ENCODE measurements at regions not wholly inside any gene's neighbourhood (a gene's known extent, or its start where the extent isn't known, plus 50 kb on each side); places are given as distances from the start of the nearest gene placed in this dataset.
"Not testable (repeated sequence)": the region's sequence is repeated elsewhere in the genome, so short reads cannot be mapped to it uniquely, and the experiment has no call there.

DNA sequence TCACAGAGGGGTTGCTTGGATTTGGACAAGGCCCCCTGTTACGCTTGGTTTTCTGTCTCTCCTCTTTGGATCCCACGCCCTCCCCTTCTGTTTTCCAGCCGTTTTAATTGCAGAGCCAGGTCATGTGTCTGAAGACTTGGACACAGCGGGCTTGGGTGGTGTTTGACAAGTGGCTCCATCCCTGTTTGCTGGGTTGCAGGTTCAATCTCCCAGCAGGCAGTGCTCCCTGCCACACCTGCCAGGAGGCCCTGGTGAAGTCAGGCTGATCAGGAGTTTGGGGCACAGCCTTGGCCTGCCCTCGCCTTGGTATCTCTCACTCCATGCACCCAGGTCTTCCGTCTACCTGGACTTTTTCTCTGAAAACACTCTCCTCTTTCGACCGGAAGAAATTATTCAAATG, 59.0 kb downstream of the PLXNA1 start:
- H3K4me3 Mint-ChIP-seq = no peak overlapping the region
- H3K36me3 Mint-ChIP-seq = no peaks in the 10 kb centered on the region
- H3K27ac Mint-ChIP-seq = no peak overlapping the region
- no peaks in the 10 kb centered on the region for H3K4me1 Mint-ChIP-seq
- ATAC-seq = no peak
- H3K9me3 Mint-ChIP-seq = no peaks in the 10 kb centered on the region
- H3K27me3 Mint-ChIP-seq = peaks cover 37% of the 10 kb centered on the region

DNA sequence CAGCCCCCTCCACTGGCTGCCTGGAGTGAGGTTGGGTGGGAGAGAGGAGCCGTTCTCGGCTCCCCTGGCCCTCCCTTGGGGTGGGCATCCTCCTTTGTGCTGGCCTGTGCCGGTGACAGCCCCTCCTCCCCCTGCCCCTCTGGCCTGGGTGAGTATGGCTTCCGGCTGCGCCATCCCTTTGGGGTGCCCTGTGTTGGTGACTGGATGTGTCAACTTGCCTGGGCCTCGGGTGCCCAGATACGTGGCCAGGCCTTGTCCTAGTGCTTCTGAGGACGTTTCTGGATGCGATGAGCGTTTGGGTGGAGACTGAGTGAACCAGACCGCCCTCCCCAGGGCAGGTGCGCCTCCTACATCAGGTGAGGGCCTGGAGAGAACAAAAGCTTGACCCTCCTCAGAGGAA, 59.7 kb downstream of the PLXNA1 start:
- no peaks in the 10 kb centered on the region for H3K9me3 Mint-ChIP-seq
- H3K36me3 Mint-ChIP-seq = no peaks in the 10 kb centered on the region
- no peak overlapping the region for H3K4me3 Mint-ChIP-seq
- no peaks in the 10 kb centered on the region for H3K4me1 Mint-ChIP-seq
- H3K27me3 Mint-ChIP-seq = peaks cover 37% of the 10 kb centered on the region
- no peak for ATAC-seq
- no peak overlapping the region for H3K27ac Mint-ChIP-seq

DNA sequence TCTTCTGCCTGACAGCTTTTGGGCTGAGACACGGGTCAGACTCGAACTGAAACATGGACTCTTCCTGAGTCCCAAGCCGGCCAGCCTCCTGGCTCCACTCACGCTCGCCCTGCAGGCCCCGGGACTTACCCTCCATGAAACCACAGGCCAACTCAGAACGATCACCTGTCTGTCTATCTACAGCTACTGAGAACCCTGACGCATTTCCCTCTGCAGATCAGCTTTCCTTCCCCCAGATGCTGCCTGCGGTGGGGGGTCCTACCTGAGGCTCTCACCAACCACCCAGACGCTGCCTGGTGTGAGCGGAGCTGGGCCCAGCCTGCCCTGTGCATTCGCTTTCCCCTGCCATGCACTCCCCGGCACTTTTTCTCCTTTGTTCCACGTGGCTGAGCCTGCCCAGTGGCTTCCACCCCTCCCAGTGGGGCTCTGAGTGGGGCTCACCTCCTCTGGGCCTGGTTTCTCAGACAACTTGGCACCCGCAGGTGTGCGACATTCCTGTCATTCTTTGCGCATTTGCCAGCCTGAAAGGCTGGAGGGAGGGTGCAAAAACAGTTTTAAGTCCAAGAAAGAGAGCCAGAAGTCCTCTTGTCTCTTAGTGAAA, 60.2 kb downstream of the PLXNA1 start:
- H3K9me3 Mint-ChIP-seq = peaks cover 2% of the 10 kb centered on the region
- no peaks in the 10 kb centered on the region for H3K4me1 Mint-ChIP-seq
- H3K36me3 Mint-ChIP-seq = no peaks in the 10 kb centered on the region
- no peak for ATAC-seq
- no peak overlapping the region for H3K4me3 Mint-ChIP-seq
- no peak overlapping the region for H3K27ac Mint-ChIP-seq
- H3K27me3 Mint-ChIP-seq = peaks cover 42% of the 10 kb centered on the region

DNA sequence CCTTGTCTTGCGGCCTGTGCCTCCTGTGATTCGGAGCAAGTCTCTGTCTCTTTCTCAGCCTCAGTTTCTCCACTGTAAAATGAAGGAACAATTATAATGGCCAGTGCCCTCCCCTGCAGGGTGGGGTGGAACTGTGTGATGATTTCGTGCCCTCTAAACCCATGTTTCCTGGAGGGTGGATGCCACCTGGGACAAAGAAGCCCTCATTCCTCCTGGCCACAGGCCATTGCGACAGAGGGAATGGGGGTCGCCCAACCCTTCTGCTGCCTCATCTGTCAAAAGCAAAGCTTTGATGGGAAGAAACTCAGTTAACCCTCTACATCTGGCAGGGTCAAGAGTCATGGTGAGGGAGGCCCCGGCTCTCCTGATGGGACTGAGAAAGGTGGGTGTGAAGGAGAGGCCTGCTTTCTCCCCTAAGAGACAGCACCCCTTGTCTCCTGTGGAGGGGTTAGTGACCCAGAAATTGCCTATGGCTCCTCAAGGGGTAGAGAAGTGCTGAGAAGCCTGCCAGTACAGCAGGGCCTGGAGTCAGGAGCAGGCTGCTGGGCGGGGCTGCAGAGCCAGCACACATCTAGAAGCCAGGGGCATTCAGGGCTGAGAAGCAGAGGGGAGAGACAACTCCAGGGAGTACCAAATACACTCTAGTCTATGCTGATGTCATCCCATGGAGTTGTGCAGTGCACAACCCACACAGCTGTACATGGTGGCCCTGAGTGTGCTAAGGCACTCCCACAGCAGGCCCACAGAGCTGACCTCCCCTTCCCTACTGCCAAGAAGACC, 61.0 kb downstream of the PLXNA1 start:
- Mint-ChIP-seq H3K4me3 (no peak overlapping the region), H3K27ac (no peak overlapping the region), H3K4me1 (no peaks in the 10 kb centered on the region), H3K9me3 (peaks cover 6% of the 10 kb centered on the region), H3K27me3 (peaks cover 45% of the 10 kb centered on the region), H3K36me3 (peaks cover 2% of the 10 kb centered on the region)
- ATAC-seq = no peak

DNA sequence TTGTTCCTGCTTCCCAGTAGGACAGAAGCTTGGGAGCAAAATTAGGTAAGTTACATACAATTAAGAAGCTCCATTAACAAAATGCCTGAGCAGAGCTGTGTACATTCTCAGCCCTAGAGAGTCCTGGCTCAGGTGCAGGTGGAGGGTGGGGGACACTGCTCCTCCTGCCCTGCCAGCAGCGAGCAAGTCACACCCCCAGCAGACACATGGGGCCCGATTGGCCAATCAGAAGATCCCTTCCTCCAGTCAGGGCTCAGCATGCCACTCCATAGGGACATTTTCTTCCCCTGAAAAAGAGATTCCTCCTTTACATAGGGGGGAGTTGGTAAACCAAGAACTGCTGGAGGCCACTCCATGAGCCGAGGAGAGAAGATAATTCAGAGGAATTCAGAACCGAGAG, 62.1 kb downstream of the PLXNA1 start:
- no peak overlapping the region for H3K4me3 Mint-ChIP-seq
- H3K9me3 Mint-ChIP-seq = peaks cover 14% of the 10 kb centered on the region
- H3K27ac Mint-ChIP-seq = no peak overlapping the region
- ATAC-seq = no peak
- no peaks in the 10 kb centered on the region for H3K4me1 Mint-ChIP-seq
- H3K36me3 Mint-ChIP-seq = peaks cover 6% of the 10 kb centered on the region
- peaks cover 51% of the 10 kb centered on the region for H3K27me3 Mint-ChIP-seq

DNA sequence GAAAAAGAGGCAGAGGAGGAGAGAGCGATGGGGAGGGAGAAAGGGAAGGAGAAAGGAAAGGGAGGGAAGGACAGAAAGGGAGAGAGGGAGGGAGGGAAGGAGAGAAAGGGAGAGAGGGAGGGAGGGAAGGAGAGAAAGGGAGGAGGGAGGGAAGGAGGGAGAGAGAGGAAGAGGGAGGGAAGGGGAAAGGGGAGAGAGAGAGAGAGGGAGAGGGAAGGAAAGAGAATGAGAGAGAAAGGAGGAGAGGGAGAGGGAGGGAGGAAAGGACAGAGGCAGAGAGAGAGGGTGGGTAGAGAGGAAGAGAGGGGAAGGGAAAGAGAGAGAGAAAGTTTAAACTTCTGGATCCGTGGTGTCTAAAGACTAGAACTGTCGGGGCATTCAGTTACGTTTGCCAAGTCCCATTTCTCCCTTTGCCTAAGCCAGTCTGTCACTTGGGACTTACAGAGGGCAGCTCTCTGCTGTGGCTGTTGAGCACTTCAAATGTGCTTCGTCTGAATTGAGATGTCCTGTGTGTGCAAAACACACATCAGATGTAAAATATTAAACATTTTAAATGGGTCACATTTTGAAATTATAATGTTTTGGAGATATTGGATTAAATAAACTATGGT, 62.6 kb downstream of the PLXNA1 start:
- Mint-ChIP-seq H3K36me3 (peaks cover 6% of the 10 kb centered on the region), H3K4me3 (no peak overlapping the region), H3K27ac (no peak overlapping the region), H3K27me3 (peaks cover 55% of the 10 kb centered on the region), H3K4me1 (no peaks in the 10 kb centered on the region), H3K9me3 (peaks cover 16% of the 10 kb centered on the region)
- ATAC-seq = no peak

DNA sequence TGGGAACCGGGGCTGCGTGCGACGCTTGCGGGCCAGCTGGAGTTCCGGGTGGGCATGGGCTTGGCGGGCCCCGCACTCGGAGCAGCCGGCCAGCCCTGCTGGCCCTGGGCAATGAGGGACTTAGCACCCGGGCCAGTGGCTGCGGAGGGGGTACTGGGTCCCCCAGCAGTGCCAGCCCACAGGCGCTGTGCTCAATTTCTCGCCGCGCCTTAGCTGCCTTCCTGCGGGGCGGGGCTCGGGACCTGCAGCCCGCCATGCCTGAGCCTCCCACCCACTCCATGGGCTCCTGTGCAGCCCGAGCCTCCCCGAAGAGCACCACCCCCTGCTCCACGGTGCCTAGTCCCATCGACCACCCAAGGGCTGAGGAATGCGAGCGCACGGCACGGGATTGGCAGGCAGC, 63.8 kb downstream of the PLXNA1 start:
- Mint-ChIP-seq H3K9me3 (peaks cover 16% of the 10 kb centered on the region), H3K27me3 (peaks cover 62% of the 10 kb centered on the region)
- H3K36me3 Mint-ChIP-seq, H3K4me3 Mint-ChIP-seq, ATAC-seq, H3K4me1 Mint-ChIP-seq, H3K27ac Mint-ChIP-seq: not testable (repeated sequence)

DNA sequence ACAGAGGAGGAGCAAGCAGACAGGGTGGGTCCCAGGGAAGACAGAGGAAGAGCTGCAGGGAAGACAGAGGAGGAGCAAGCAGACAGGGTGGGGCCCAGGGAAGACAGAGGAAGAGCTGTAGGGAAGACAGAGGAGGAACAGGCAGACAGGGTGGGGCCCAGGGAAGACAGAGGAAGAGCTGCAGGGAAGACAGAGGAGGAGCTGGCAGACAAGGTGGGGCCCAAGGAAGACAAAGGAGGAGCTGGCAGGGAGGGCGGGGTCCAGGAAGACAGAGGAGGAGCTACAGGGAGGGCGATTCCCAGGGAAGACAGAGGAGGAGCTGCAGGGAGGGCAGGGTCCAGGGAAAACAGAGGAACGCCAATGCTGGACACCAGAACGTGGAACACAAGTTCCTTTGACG, 66.5 kb downstream of the PLXNA1 start:
- Mint-ChIP-seq H3K27ac (no peak overlapping the region), H3K27me3 (peaks cover 55% of the 10 kb centered on the region), H3K36me3 (peaks cover 6% of the 10 kb centered on the region), H3K9me3 (peaks cover 16% of the 10 kb centered on the region), H3K4me1 (no peaks in the 10 kb centered on the region), H3K4me3 (no peak overlapping the region)
- no peak for ATAC-seq

DNA sequence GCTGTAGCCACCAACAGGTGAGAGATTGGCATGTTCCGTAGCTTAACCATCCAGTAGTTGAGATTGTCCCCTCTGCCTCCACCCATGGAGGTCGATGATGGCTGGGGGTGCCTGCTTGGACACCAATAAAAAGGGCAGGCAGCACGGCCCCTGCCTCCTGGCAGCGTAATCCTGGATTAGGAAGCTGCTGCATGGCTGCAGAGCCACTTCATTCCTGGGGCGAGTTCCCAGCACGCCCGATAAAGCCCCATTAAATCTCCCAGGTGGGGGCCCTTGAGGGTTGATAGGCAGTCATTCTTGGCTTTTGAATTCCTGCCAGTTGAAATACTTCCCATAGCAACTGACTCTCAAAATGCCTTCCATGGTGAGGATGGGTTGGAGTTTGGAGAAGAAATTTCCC, 67.8 kb downstream of the PLXNA1 start:
- Mint-ChIP-seq H3K9me3 (peaks cover 16% of the 10 kb centered on the region), H3K4me3 (no peak overlapping the region), H3K4me1 (no peaks in the 10 kb centered on the region), H3K36me3 (peaks cover 6% of the 10 kb centered on the region), H3K27ac (no peak overlapping the region), H3K27me3 (peaks cover 44% of the 10 kb centered on the region)
- no peak for ATAC-seq

DNA sequence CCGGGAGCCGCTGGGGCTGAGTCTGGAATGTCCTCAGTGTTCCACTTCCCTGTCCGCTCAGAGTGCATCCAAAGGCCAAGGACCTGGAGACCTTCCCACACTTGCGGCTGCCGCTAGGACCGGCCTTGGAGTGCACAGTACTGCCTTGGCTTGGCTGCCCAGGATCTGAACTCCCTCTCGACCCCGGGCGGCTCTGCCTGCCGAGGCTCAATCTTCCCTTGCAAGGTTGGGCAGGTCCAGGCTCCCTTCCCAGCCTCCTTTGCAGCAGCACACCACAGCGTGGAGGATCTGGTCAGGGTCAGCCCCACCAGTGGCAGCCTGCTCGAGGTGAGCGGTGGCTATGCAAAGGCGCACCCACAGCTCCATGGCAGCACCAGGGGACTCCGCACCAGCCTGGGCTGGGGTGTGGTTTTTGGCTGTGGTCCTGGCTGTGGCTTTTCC, 69.2 kb downstream of the PLXNA1 start:
- no peaks in the 10 kb centered on the region for H3K4me1 Mint-ChIP-seq
- H3K27me3 Mint-ChIP-seq = peaks cover 44% of the 10 kb centered on the region
- H3K9me3 Mint-ChIP-seq = peaks cover 16% of the 10 kb centered on the region
- H3K36me3 Mint-ChIP-seq = peaks cover 6% of the 10 kb centered on the region
- no peak overlapping the region for H3K4me3 Mint-ChIP-seq
- ATAC-seq = no peak
- no peak overlapping the region for H3K27ac Mint-ChIP-seq

DNA sequence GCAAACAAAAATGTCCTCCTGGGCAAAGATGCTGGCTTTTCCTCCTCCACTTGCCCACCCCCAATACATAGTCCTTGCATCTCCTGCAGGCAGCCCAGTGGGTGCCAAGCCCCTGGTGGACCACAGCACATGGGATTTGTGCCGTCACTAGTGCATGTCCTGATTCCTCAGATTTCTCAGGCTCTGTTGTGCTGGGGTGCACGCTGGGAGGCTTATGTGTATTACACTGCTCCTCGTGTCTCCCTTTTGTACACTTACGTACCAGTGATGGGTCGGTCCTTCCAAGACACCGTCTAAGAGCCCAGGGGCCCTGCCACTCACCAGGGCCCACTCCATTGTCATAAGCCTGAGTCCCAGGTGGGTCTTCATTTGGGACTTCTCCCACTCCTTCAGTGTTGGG, 70.1 kb downstream of the PLXNA1 start:
- no peak for ATAC-seq
- peaks cover 40% of the 10 kb centered on the region for H3K27me3 Mint-ChIP-seq

DNA sequence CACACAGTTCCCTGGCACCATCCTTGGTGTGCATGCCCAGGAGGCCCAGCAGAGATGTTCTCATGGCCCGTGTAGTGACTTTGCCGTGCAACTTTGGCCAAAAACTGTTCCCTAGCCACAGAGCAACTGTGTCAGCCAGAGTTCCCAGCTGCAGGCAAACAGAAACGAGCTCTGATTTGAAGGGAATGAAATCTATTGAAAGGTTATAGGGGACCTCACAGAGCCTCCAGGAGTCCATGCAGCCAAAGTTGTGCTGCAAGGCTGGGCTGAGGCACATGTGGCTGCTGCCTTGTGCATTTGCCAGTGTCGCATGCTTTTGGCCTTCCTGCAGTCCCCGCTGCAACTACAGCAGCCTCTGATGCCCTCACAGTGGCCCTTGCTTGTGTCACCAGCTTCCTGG, 70.5 kb downstream of the PLXNA1 start:
- peaks cover 17% of the 10 kb centered on the region for H3K9me3 Mint-ChIP-seq
- no peak overlapping the region for H3K27ac Mint-ChIP-seq
- ATAC-seq = no peak
- H3K27me3 Mint-ChIP-seq = peaks cover 36% of the 10 kb centered on the region
- no peak overlapping the region for H3K4me3 Mint-ChIP-seq
- H3K4me1 Mint-ChIP-seq = no peaks in the 10 kb centered on the region
- peaks cover 6% of the 10 kb centered on the region for H3K36me3 Mint-ChIP-seq

More for the DNA sequence above, 70.1 kb downstream of the PLXNA1 start:
- Mint-ChIP-seq H3K27ac (no peak overlapping the region), H3K4me3 (no peak overlapping the region), H3K36me3 (peaks cover 6% of the 10 kb centered on the region), H3K9me3 (peaks cover 21% of the 10 kb centered on the region), H3K4me1 (no peaks in the 10 kb centered on the region)

DNA sequence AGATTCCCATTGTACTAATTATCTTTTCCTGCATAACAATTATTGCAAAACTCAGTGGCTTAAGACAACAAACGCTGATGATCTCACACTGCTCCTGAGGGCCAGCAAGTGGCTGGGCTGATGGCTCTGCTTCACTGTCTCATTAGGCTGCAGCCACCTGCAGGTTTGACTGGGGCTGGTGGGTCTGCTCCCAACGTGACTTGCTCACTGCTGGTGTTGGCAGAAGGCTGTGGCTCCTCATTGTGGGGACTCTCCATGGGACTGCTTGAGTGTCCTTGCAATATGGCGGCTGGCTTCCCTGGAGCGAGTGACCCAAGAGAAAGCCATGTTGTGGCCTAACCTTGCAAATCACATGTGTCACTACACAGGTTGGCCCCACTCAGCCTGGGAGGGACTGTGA, 71.1 kb downstream of the PLXNA1 start:
- Mint-ChIP-seq H3K27ac (no peak overlapping the region), H3K4me1 (no peaks in the 10 kb centered on the region), H3K4me3 (no peak overlapping the region), H3K36me3 (peaks cover 3% of the 10 kb centered on the region), H3K27me3 (peaks cover 31% of the 10 kb centered on the region), H3K9me3 (peaks cover 15% of the 10 kb centered on the region)
- ATAC-seq = no peak

DNA sequence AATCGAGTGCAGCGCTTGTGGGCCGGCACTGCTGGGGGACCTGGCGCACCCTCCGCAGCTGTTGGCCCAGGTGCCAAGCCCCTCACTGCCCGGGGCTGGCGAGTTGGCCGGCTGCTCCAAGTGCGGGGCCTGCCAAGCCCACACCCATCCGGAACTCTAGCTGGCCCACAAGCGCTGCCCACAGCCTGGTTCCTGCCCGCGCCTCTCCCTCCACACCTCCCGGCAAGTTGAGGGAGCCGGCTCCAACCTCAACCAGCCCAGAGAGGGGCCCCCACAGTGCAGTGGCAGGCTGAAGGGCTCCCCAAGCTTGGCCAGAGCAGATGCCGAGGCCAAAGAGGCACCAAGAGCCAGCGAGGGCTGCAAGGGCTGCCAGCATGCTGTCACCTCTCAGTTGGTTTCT, 73.4 kb downstream of the PLXNA1 start:
- H3K27me3 Mint-ChIP-seq = peaks cover 14% of the 10 kb centered on the region
- H3K36me3 Mint-ChIP-seq = no peaks in the 10 kb centered on the region
- no peak for ATAC-seq
- no peaks in the 10 kb centered on the region for H3K4me1 Mint-ChIP-seq
- H3K9me3 Mint-ChIP-seq = peaks cover 6% of the 10 kb centered on the region
- no peak overlapping the region for H3K4me3 Mint-ChIP-seq
- H3K27ac Mint-ChIP-seq = no peak overlapping the region

DNA sequence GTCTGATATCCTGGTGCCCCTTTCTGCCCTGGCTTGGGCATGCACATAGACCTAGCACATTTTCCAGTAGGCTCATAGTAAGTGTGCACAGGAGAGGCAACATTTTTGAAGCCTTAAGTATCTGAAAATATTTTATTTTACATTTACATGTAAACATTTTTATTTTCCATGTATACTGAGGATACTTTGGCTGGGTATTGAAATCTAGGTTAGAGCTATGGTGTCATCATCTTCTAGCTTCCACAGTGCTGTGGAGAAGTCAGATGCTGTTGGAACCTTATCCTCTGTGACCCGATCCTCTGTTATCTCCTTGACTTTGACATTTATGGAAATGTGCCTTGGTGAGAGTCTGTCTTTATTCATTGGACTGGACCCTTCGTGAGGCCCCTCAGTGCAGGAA, 74.1 kb downstream of the PLXNA1 start:
- H3K4me1 Mint-ChIP-seq = no peaks in the 10 kb centered on the region
- ATAC-seq = no peak
- H3K27me3 Mint-ChIP-seq = peaks cover 9% of the 10 kb centered on the region
- no peak overlapping the region for H3K27ac Mint-ChIP-seq
- no peak overlapping the region for H3K4me3 Mint-ChIP-seq
- peaks cover 6% of the 10 kb centered on the region for H3K9me3 Mint-ChIP-seq
- H3K36me3 Mint-ChIP-seq = no peaks in the 10 kb centered on the region

DNA sequence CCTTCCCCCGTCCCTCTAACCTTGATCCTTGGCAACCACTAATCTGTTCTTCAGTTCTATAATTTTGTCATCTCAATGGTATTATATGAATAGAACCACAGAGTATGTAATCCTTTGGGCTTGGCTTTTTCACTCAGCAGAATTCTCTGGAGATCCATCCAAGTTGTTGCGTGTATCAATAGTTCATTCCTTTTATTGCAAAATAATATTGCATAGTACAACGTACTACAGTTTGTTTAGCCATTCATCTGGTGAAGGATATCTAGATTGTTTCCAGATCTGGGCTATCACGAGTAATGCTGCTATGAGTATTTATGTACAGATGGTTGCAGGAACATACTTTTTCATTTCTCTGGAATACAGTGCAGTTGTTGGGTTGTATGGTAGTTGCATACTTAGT, 76.2 kb downstream of the PLXNA1 start:
- H3K27ac Mint-ChIP-seq = no peak overlapping the region
- peaks cover 6% of the 10 kb centered on the region for H3K9me3 Mint-ChIP-seq
- H3K36me3 Mint-ChIP-seq = no peaks in the 10 kb centered on the region
- H3K27me3 Mint-ChIP-seq = peaks cover 12% of the 10 kb centered on the region
- no peak for ATAC-seq
- no peaks in the 10 kb centered on the region for H3K4me1 Mint-ChIP-seq
- H3K4me3 Mint-ChIP-seq = no peak overlapping the region

Measured in stimulated activated memory B cell treated with anti-CD40 and anti-IgM and Interleukin-4, amounts not matched to agents 10 μg/mL and 1 μg/mL and 100 μg/mL, for 72 hours (primary cell).